ENCODE measurements at regions not wholly inside any gene's neighbourhood (a gene's known extent, or its start where the extent isn't known, plus 50 kb on each side); places are given as distances from the start of the nearest gene placed in this dataset.

DNA sequence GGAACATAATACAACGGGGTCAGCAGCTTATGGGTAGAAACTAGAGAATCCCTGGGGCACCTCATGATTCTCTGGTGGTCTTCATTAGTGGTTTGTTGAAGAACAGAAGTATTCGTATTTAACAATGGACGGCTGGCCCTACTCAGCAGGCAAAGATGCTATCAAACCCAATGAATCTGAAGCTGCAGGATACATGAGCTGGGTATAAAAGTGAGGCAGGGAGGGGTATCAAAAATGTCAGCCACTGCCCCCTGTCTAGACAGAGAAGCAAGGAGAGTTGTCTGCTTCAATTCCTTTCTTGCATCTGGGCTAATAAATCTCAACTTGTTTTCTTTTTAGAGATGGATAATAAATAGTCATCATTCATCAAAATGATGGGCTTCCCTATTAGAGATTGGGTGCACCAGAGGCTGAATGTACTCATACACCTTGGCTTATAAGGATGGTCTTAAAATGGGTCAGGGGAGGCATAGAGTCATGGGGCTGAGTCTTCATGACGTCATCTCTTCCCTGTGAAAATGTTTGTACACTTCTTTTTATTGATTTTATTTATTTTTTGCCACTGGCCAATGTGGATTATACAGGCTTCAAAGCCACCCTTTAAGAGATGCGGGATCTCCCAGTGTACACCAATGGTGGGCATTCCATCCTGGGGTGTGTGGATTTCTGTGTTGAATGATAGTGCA lies 259.5 kb downstream of the SHOX start:
- TF ChIP-seq, protein P1, sequence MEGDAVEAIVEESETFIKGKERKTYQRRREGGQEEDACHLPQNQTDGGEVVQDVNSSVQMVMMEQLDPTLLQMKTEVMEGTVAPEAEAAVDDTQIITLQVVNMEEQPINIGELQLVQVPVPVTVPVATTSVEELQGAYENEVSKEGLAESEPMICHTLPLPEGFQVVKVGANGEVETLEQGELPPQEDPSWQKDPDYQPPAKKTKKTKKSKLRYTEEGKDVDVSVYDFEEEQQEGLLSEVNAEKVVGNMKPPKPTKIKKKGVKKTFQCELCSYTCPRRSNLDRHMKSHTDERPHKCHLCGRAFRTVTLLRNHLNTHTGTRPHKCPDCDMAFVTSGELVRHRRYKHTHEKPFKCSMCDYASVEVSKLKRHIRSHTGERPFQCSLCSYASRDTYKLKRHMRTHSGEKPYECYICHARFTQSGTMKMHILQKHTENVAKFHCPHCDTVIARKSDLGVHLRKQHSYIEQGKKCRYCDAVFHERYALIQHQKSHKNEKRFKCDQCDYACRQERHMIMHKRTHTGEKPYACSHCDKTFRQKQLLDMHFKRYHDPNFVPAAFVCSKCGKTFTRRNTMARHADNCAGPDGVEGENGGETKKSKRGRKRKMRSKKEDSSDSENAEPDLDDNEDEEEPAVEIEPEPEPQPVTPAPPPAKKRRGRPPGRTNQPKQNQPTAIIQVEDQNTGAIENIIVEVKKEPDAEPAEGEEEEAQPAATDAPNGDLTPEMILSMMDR (IDR thresholded peaks at IDR 0.05; ENCODE audit: insufficient read depth, low read depth, low read length): no peak
- TF ChIP-seq EZH2 (IDR thresholded peaks at IDR 0.05; ENCODE audit: insufficient read depth, low read length): no peak
